HS-27A (cell line): ENCODE measurements at regions not wholly inside any gene's neighbourhood (a gene's known extent, or its start where the extent isn't known, plus 50 kb on each side); places are given as distances from the start of the nearest gene placed in this dataset.
"Not testable (repeated sequence)": the region's sequence is repeated elsewhere in the genome, so short reads cannot be mapped to it uniquely, and the experiment has no call there.

Experiments
- DNase-seq: peaks from one replicate; pipeline ENCODE4 v3.0.0-alpha.2; 2012; ENCODE audit warnings: low read depth, missing footprints

DNA sequence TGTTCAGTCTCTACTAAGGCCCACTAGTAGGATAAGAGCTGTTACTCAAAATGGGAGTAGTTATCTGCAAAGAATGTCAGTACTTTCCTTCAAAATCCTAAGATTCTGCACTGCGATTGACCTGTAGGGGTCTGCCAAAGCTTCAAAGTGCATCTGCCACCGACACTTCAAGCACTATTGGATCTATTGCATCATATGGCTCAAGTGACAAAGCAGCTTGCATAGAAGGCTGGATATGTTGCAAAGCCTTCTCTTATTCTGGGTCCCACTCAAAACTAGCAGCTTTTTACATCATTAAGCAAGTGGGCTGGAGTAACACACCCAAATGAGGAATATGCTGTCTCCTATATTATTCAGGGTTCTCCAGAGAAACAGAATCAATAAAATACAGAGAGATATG is 115.4 kb upstream of the EMCN start:
- DNase-seq: no peak

DNA sequence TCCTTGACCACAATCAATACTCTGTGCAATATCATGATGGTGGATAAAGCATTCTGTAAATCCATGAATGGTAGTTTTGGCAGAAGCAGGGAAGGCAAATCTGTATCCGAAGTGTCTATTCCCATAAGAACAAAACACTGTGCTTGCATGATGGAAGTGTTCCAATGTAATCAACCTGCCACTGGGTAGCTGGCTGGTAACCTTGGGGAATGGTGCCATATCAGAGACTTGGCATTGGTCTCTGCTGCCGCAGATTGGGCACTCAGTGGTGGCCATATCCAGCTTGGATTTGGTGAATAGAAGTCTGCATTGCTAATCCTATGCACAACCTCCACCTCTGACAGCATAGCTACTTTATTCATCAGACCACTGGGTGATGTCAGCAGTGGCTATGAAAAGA is 114.3 kb upstream of the EMCN start:
- no peak for DNase-seq

DNA sequence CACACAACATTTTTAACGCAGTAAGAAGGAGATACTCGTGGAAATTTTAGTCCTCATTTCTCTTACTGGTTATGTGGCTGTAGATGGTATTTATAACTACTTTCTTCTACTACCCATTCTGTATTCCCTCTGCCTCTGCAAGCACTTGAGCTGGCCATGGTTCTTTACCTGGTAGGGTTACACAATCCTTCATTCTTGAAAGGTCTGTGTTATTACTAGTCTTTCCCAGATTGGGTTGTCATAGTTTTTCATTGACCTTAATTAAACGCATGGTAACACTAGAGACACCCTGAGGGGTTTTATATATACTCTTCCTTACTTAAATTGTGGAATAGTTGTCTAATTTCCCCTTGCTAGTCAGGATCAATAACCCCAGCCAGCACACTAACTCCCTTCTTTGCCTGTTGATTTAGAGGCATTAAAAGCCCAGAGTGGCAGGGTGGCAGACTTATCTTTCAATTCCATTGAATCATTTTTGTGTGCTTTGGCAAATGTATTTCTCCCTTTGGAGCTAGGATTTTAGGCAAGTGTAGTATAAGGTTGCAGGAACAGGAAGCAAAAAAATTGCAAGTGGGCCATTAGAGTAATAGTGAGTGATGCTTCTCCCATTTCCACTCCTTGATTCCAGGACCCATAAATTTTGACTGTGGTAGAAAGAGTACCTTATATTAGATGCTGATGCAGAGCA is 113.6 kb upstream of the EMCN start:
- DNase-seq: no peak

DNA sequence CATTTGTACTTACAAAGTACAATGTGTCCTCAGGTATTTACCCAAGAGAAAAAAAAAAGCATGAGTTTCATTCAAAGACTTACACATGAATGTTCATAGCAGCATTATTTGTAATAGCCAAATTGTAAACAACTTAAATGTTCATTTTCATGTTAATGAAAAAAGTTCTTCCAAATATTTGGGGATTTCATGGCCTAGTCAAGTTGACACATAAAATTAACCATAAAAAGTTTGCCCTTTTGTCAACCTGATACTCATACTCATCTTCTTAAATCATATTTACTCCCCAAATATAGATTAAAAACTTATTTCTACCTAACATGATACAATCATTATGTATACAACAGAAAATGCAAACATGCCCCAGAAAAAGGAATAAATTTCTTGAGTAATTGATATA is 112.5 kb upstream of the EMCN start:
- DNase-seq: no peak

DNA sequence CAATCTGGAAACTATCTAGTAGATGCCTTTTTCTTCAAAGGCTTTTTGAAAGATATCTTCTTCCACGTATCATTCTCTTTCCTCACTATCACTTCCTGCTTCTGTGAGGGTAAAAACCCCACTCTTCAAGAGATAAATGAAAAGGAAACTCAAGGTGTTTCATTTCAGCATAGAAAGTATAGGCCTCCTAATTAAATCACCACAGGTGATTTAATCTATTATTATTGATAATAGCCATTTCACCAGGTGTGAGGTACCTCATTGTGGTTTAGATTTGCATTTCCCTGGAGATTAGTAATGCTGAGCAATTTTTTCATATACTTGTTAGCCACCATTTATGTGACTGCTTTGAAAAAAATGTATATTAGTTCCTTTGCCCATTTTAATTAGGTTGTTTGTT is 92.0 kb upstream of the EMCN start:
- no peak for DNase-seq

DNA sequence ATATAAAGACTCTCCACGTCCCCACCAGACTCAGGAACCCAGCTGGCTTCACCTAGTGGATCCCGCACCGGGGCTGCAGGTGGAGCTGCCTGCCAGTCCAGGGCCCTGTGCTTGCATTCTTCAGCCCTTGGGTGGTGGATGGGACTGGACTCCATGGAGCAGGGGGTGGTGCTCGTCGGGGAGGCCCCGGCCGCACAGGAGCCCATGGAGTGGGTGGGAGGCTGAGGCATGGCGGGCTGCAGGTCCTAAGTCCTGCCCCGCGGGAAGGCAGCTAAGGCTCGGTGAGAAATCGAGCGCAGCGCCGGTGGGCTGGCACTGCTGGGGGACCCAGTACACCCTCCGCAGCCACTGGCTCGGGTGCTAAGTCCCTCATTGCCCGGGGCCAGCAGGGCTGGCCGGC is 90.8 kb upstream of the EMCN start:
- not testable (repeated sequence) for DNase-seq

DNA sequence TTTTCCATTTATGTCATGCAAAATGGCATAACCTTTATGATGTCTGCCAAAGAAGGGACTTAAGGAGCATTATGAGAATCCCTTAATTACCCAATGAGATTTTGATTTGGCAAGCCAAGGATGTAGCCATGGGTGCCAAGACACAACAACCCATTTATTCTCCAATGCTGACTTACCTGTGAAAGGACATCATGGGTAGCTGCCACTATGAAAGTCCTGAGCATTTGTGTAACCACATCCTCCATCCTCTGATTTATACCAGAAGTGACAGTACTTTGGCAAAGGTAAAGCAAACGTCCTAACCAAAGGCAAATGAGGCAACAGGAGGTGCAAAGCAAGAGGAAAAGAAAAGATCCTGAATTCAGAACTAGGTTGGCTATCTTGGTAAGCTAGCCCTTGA is 87.3 kb upstream of the EMCN start:
- no peak for DNase-seq

DNA sequence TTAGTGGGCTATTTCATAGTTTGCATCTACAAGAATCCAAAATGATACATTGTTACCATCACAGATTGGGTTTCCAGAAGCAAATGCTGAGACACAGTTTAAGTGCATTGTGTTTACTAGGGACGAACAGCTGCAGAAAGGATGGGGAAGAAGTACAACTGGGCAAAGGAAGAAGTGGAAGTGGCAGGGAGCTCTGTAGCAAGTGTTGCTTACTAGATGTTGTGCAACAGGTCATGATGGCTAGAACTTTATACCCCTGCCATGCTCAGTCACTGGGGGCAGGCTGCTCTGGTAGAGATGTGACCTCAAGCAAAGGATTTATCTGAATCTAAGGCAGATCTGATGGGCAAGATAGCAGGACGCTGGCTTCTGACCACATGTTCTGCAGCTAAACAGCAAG is 76.1 kb upstream of the EMCN start:
- no peak for DNase-seq

DNA sequence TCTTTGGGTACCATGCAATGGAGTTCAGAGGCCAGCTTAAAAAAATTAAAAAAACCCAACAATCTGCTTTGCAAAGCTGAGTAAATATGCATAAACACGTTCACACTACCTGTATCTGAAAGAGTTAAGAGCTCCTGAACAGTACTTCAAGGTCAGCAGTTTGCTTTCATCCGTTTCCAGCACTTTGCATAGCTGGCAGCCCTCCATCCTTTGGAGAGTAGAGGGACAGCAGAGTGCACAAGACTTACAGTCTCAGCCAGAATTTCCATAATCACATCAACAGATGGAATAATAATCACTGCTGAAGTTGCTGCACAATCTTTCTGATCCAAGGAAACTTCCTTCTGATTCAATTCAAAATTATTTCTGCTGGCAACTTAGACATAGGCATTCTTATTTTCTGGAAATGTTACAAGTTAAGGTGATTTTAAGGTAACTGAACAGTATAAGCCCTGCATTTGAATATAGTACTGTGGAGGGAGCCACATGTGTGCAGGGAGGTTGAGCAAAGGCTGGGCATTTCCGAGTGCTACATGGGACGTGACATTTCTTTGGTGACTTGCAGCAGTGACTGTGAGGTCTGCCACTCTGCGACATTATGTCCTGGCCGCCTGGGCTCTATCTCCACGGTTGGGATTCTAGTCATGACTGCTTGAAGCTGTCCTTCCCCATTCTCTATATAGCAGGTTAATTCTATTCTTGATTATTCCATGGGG is 73.5 kb upstream of the EMCN start:
- DNase-seq: no peak

DNA sequence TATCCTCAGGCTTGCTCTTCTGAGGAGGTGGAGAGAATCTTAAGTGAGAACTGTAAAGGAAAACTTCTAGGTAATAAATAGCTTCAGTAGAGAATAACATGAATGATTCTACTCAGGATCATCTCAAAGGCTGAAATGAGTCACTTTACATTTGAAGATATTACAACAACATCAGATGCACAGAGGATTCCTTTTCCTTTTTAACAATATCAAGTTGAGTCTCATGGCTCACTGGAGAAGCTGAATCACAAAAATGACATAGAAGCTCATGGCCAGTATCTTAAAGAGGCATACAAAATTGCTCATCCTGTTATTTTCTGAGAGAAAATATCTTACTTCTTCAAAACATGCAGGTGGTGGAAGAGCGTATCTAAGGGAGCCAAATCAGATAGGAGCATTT is 72.5 kb upstream of the EMCN start:
- DNase-seq: no peak

DNA sequence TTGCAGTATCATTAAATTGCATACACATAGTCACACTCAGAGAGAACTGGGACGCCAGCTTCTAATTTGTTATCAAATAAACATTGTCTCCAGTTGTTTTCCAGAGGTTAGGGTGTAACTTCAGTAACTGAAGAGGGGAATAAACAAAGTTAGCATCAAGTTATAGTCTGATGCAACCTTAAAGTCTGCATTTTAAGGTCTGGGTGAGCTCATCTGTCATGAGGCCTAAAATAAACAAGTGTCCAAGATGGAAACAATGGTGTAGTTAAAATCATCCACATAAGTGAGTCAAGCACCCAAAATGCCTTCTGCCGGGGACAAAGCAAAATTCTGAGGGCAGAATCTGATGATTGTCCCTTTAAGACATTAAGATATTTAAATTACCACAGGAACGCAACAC is 70.3 kb upstream of the EMCN start:
- no peak for DNase-seq

DNA sequence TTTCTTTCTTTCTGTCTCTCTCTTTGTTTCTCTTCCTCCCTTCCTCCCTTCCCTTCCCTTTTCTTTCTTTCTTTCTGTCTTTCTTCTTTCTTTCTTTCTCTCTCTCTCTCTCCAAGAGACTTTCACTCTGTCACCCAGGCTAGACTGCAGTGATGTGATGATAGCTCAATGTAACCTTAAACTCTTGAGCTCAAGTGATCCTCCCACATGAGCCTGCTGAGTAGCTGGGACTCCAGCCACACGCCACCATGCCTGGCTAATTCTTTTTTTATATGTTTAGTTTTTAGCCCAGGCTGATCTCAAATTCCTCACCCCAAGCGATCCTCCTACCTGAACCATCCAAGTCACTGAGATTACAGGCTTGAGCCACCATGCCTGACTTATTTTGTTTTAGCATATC is 64.3 kb upstream of the EMCN start:
- DNase-seq: no peak

DNA sequence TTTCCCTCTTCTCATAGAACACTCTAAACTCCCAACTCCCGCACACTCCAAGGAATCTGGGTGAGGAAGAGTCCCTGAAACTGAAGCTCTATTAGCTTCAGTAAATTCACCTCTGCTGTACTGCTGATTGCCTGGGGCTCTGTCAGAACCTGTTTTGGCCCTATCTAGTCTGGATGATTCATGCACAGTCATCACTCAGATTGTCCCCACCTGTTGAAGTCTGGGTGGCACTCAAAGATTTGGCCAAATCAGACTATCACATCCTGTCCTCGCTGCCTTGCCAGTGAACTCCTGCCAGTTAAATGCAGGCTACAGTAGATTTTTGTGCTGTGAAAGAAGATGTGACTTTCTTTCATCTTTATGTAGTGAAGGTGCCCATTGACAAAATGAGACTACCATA is 63.5 kb upstream of the EMCN start:
- DNase-seq: no peak

DNA sequence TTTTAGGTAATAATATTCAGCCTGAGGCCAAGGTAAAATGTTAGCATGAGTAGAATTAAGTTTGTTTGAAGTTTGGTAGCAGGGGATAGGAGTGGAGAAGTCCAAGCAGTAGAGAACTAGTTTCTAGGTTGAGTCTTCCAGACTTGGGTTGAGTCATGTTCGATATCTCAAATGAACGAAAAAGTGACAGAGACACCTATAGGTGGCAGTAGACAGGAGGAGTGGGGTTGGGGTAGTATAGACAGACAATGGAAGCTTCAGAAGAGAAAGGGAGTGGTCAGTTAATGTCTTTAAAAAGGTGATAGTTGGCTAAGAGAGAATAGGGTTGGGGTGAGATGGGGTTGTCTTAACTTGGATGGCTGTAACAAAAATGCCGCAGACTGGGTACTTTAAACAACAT is 58.7 kb upstream of the EMCN start:
- DNase-seq: no peak

DNA sequence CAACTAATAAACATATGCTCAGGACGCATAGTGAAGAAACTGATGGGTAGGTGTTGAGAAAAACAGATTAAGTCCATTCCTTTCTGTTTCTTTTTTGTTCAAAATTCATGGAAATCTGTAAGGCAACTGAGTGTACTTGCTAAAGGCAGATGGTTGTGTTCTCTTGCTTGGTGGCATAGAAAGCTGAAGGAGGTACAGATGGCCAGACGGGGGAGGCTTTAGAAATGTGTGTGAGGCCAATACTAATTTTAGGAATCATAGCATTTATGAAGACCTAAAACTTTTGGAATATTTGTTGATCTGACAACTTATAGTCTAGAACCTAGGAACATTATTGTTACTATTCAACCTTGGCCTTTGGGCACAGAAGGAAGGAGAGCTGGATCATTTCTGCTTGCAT is 56.8 kb upstream of the EMCN start:
- DNase-seq: no peak

DNA sequence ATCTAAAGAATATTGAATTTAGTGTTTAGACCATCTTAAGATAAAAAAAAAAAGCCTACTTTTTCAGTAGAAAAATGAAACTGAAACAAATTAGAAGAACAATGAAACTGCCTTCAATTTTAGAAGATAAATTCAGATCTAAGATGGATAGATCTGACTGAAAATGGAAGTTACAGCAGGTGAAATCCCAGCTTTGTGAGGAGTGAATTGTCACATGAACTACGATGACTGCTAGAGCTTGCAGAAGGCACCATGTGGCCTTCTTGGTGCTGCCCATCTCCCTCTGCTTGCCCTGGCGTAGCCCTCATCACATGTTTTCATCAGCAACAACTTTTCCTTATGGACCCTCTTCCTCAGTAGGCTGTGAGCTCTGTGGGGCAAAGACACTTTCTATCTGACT is 51.4 kb upstream of the EMCN start:
- no peak for DNase-seq
